Activated gamma-delta T cell treated with anti-CD3 and anti-CD28 coated beads, Interleukin-2, amount 50 U/mL, for 16 hours (primary cell): ENCODE measurements at regions not wholly inside any gene's neighbourhood (a gene's known extent, or its start where the extent isn't known, plus 50 kb on each side); places are given as distances from the start of the nearest gene placed in this dataset.
"Not testable (repeated sequence)": the region's sequence is repeated elsewhere in the genome, so short reads cannot be mapped to it uniquely, and the experiment has no call there.

Experiments used
- DNase-seq: peaks from one replicate; pipeline ENCODE4 v3.0.0-alpha.2; 2020; ENCODE audit warnings: low read depth

DNA sequence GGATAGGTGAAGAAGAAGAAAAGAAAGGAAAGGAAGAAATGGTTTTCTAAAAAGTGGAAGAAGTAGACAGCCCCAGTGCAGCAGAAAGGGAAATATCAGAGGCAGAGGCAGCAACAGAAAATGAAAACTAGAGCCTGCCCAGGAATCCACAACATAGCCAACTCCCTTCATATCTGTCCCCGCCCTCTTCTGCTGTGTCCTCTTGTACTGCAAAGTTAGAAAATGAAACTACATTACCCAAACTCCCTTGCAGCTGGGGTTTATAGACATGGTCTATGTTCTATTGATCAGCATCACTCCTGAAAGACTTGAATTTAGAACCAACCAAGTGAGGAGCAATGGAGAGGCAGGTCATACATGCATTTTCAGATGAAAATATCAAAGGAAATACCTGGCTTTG is 200.5 kb upstream of the PHACTR1 start:
- no peak for DNase-seq

DNA sequence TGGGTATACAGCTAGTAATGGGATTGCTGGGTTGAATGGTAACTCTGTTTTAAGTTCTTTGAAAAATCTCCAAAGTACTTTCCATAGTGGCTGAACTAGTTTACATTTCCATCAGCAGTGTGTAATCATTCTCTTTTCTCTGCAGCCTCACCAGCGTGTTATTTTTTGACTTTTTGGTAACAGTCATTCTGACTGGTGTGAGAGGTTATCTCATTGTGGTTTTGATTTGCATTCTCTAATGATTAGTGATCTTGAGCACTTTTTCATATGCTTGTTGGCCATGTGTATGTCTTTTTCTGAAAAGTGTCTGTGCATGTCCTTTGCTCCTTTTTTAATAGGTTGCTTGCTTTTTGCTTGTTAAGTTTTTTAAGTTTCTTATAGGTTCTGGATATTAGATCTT is 194.2 kb upstream of the PHACTR1 start:
- DNase-seq = no peak

DNA sequence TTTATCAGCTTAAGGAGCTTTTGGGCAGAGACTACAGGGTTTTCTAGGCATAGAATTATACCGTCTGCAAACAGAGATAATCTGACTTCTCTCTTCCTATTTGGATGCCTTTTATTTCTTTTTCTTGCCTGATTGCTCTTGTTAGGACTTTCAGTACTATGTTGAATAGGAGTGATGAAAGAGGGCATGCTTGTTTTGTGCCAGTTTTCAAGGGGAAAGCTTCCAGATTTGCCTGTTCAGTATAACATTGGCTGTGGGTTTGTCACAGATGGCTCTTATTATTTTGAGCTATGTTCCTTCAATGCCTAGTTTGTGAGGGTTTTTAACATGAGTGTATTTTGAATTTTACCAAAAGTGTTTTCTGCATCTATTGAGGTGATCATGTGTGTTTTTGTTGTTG is 192.8 kb upstream of the PHACTR1 start:
- DNase-seq = no peak

DNA sequence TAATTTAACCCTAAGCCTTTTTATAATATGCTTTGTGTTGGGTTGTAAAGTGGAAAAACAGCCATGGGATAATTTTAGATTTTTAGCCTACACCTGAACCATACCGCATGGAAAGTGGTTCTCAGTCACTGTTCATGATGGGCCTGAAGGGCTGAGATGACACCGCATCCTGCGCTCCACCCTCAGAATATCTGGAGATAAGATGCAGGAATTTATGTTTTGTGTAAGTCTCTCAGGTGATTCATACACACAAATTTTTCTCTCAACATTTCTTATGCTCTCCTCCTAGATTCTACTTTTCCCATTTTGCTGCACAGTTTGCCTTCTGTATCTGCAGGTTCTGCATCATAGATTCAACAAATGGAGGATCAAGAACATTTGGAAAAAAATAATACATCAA is 191.3 kb upstream of the PHACTR1 start:
- no peak for DNase-seq

DNA sequence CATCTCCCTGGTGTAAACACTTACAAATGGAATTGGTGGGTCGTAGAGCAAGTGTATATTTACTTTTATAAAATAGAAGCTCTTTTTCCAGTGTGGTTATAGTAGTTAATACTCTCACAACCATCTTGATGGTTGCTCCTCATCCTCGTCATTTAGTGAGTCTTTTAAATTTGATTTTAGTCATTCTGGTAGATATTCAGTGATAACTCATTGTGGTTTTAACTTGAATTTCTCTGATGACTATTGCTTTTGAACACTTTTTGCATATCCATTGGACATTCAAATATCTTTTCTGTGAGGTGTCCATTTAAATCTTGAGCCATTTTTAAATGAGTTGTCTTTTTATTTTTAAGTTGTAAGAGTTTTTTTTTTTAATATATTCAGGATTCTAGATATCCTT is 189.2 kb upstream of the PHACTR1 start:
- no peak for DNase-seq

DNA sequence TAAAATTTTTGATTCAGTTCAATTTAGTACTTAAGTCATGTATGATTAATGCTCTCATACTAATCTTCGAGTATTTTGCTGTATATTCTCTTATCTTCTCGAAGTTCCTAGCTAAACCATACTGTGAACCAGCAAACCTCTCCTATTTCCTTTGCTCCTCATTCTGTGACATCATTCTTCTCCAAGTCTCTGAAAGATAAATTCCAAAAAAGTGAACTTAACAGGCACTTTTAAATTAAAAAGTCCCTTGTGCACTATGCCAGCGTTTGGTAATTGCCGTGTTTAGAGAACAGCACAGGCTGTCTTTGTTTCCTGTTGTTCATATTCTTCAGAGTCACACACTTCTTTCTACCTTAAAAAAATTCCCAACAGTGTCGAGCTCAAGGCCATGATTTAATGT is 188.4 kb upstream of the PHACTR1 start:
- no peak for DNase-seq

DNA sequence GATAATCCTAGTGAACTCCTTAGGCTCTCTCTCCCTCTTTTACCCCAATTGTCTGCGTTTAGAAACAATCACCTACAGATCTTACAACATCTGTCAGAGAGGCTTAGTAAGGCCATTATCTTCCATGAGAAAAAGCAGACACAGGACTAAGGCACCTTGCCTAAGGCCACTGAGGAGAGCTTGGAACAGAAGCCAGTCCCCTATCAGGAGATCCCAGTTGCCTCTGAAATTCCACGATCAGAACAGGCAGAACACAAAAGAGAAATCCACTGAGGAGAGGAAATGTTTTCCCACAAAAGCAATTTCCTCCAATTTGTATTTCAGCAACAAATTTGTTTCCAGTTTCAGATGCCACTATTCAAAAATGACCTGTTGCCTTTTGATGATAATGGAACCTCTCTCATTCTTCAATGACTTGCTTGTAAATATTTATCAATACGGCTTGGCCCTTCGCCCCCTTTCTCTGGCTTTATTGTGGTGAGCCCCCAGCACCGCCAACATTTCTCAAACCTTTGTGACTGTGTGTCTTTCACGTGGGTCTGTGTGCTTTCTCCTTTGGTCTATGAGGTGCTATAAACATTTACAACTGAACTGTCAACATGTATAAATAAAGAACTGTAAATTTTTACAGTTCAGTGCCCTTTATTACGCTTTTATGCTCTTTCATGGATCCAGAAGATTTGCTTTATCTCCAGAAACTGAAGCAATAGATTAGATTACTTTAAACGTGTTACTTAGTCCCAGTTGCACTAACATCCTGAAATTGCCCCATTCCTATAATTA is 187.8 kb upstream of the PHACTR1 start:
- no peak for DNase-seq

DNA sequence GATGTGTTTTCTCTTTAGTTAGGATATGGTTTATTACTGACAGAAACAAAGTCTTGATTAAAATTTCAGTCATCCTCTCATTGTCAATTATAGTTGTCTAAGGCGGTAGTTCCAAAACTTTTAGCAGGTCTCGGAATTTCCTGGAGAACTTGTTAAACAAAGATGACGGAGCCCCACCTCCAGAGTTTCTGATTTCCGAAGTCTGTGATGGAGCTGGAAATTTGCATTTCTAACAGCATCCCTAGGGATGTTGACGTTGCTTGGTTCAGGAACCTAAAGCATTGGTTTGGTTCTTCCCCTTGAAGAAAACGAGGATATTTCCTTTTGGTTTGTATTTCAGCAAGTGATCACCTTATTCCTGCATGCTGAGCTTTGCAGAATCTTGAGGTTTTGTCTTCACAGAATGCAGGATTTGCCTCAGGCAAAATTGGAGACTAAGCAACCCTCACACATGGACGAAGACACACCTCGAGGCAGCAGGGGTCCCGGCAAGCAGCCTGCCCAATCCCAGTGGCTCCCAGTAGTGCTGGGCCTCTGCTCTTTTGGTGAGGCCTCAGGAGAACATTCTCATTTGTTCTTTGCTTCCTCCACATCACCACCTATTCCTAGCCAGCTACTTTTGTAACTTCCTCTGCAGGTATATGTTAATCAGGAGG is 187.1 kb upstream of the PHACTR1 start:
- DNase-seq = no peak

DNA sequence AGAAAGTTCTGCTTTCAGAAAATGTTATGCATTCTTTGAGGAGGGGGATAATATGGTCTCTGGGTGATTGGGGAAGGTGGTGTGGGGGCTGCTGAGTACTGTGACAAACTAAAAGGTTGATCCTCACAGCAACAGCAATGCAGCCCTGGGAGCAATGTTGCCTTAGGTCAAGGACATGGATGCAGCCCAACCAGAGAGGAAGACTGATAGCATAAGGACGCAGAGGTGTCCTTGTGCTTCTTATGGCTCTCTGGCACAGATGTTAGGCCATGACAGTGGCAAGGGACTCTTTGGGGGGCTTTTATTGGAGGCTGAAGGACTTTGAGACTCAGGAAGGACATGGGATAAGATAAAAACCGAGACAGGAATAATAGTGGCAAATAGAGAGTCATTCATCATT is 186.2 kb upstream of the PHACTR1 start:
- DNase-seq = no peak

DNA sequence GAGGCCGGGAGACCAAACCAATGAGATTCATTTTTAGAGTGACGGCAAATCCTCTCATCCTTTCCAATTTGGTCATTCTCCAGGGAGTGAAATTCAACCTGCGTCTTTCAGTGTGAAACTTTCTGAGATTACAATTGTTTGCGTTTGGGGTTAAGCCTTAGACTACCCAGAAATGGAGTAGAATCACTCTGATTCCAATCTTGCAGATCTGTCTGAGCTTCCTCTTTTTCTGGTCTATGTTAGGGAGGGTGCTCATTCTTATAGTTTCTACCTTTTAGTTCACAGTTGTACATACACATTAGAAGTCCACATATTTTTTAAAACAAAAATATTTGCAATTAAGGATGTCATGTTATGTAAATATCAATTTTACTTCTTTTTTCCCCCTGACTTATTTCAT is 183.0 kb upstream of the PHACTR1 start:
- no peak for DNase-seq

DNA sequence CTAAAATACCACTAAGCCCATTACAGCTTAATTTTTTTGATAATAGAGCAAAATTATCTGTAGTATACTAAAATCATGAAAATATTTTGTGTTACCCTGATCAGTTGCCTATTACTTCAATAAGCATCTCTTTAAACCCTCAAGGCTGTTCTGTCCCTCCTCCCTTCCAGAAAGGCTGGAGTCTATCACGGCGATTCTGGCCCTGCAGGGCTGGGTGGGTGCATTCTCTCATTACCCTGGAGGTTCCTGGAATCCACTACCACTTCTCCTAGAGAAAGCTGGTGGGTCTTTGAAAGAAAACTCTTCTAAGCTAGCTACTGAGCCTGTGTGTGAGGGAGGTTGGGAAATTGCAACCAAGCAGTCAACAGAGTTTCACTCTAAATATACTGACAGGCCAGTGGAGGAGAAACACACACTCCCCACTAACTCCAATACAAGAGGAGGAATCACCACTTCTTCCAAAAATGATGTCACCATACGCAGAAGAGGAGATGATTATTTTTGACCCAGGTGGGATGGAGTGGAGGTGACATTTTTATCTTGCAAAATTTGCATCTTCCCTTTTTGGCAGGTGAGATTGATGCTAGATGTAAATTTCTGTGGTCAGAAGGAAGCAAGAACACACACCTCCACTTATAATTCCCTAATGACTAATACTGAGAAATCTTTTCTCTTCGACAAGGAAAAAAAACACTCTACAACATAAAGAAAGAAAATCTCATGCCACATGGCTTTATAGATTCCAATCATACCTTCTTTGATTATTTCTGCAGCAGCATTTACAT is 182.3 kb upstream of the PHACTR1 start:
- DNase-seq = no peak

DNA sequence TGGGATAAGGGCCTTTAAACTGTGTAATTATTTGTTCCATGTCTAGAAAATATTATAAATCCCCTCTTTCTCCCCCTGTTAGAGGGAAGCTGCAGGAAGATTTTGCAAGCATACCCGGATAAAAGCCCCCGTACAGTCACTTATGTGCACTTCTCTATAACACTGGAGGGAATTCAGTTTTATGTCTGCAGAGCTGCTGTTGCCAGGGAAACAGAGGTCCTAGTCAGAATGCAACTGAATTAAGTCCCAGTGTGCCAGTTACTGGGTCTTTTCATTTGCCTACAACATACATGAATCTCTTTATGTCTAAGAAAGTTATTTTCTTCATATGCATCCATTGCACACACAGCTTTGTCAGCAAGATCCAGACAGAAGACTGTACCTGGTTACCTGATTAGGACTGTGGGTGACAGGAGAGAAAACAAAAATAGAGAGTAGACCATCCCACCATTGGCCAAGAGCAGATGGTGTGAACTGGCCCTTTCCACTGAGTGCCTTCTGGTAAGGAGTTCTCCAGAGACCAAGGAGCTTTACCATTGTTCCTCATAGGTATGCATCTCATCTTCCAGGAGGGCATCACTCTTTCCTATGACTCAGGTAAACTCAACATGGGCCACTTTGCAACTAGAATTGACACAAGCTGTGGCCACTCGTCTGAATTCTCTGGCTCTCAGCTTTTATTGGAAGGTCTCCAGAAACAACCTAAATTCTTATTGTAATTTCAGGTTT is 180.8 kb upstream of the PHACTR1 start:
- DNase-seq = no peak

DNA sequence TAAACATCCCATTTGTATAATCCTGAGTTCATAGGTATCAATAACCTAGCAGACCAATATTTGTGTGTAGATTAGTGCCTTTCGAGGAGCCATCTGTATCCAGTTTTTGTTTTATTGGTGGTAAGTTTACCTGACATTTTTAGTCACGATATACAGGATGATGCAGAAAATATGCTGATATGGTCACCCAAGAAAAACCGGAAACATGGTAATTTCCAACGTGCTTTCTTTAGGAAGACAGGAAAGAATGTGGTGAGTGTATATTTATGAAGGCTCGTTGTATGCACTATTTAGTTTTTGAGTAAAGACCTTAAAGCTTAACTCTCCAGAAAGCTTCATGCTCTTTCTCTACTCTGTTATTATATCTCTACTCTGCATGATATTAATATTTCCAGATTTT is 180.2 kb upstream of the PHACTR1 start:
- no peak for DNase-seq

DNA sequence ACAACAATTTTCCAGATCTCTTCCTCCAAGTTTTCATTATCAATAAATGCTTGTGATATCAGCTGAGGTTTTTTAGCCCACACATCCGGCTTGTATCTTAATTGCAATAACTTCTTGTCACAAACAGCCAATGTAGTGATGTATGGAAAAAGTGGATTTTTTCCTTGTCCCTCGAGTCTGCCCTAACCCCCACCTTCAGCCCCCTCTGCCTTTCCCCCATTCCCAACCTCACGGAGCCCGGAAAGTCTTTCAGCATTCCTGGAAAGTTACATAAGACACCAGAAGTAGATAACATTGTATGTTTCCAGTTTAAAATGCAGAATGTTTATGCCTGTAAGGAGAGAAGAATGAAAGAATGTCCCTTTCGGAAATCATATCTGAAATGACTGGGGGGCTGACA is 179.2 kb upstream of the PHACTR1 start:
- no peak for DNase-seq

DNA sequence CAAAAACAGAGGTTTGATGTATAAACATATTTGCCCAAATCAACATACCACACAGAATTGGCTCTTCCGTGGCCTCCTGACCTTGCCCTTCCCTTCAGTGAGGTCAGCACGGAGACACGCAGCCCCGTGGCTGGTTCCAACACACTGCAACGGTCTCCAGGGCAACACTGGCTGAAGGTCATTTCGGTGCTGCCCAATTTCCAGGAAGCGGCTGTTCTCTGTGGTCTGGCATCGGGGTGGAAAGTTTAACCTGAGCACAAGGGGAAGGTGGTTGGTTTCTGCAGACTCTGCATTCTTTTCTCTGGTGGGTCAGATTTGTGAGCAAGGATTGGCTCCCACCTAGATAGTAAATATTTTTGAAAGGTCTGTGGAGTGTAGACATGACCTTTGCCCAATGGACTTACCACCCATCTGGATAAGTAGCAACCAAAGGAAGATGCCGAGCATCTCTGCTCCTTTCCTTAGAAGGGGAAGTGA is 177.6 kb upstream of the PHACTR1 start:
- no peak for DNase-seq

DNA sequence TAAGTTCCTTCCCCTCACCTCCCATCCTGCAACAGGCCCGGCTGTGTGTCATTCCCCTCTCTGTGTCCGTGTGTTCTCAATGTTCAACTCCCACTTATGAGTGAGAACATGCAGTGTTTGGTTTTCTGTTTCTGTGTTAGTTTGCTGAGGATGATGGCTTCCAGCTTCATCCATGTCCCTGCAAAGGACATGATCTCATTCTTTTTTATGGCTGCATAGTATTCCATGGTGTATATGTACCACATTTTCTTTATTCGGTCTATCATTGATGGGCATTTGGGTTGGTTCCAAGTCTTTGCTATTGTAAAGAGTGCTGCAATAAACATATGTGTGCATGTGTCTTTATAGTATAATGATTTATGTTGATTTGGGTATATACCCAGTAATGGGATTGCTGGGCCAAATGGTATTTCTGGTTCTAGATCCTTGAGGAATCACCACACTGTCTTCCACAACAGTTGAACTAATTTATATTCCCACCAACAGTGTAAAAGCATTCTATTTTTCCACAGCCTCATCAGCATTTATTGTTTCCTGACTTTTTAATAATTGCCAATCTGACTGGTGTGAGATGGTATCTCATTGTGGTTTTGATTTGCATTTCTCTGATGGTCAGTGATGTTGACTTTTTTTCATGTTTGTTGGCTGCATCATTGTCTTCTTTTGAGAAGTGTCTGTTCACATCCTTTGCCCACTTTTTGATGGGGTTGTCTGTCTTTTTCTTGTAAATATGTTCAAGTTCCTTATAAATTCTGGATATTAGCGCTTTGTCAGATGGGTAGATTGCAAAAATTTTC is 174.1 kb upstream of the PHACTR1 start:
- DNase-seq = not testable (repeated sequence)

DNA sequence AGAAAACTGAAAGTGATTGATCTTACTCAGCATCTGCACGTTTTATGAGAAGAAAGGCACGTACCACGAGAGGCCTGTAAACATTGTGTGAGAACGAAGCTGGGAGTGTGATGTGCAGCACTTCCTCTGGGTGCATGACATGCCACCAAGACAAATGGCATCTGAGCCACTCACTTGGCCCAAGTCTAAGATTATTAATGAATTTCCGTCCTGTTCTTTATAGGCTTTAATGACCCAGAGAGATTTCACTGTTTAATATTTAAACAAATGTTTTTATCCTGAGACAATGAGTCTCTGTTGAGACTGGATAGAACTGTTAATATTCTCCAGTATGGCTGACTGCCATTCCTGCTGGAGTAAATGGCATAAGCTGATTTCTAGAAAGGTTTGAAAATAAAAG is 172.6 kb upstream of the PHACTR1 start:
- no peak for DNase-seq

DNA sequence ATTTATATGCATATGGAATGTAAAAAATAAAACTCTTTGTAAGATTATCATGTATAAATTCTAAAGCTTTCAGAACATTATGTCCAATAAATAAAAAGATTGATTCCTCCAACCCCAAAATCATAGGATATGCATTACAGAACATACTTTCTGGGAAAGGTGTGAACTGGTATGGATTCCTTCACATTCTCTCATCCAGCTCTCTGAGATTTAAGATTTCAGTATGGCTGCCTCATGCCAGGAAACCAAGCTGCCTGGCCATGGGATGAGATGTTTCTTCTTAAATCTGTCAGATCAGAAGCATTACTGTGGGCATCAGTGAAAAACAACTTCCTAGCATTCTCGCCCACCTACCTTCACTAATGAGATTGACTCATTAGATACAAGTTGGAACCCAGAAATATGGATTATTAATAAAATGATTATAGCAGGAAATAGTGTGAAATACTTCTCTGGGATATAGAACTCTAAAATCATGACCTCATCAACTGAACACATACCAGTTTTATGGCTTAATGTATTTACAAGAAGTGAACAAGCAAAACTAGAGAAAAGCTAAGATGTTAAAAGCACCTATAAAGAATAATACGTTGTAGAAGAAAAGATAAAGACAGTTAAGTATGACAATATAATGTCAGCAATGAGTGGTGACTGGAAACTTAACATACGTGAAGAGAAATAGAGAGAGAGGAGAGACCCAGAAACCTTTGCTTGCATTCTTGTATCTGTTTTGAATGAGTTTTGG is 171.6 kb upstream of the PHACTR1 start:
- no peak for DNase-seq

DNA sequence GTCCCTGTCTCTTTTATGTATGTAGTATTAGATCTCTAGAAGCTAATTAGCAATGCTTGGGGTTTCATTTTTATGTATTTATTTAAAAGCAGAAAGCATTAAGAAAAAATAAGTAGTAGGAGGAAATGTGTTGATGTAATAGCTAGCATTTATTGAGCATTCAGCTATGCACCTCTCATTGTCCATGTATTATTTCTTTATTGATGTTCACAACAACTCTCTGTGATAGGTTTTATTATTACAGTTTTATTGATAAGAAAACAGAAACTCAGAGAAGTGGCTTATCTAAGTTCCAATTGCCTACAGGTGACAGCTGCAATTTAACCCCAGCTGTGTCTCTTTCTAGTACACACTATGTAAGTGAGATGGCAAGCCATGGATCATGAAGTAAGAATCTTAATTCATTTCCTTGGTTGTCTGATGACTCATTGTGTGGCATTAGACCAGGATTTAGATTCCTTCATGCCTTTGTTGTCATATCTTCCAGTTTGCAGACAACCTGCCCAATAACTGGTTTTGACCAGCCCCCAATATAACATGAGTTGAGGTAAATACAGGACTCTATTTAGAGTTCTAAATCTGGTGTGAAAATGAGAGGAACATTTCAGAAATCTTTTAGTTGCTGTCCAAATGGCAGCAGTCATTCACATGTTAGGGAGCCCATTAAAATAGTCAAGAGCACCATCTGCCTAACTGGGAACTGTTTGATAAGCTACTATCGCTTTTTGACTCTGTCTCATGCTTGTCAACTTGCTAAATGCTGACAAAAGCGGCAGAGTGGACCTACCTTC is 170.8 kb upstream of the PHACTR1 start:
- no peak for DNase-seq

DNA sequence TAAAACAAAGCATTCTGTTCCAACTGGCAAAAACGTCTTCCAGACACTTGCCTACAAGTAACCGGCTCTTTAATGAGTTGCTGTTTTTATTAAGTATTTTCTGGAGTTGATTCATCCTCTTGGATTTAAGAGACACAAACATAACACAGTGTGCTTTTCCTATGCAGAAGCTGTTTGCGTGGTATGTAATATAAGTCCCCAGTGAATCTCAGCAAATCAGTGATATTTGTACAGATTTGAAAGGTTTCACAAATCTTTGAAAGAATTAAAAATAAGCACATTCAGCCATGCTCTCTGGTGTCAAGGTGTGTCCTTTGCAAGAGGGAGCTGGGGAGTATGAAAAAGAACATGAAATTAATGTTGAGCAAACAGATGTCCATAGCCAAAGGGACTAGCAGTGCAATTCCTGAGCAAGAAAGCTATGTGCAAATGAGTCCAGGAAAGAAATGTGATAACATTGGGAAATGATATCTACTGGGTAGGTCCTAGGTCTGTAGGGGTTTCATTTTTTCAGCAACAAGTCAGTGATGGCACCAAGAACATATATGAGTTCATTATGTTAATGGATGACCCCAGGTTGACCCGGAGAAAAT is 170.1 kb upstream of the PHACTR1 start:
- no peak for DNase-seq
